ENCODE measurements at regions not wholly inside any gene's neighbourhood (a gene's known extent, or its start where the extent isn't known, plus 50 kb on each side); places are given as distances from the start of the nearest gene placed in this dataset.

GRCh38 chr2:66251573-66251972 lies 183.4 kb upstream of the MEIS1 start:
- TF ChIP-seq MYC (IDR thresholded peaks at IDR 0.05; ENCODE audit: low read depth, low read length) (no peak), CTCF (IDR thresholded peaks at IDR 0.05; ENCODE audit: low read depth, low read length) (no peak), POLR2A (IDR thresholded peaks at IDR 0.05; ENCODE audit: extremely low read depth, insufficient read length) (no peak)

Data from NB4 (cell line).